NB4 (cell line): ENCODE measurements at regions not wholly inside any gene's neighbourhood (a gene's known extent, or its start where the extent isn't known, plus 50 kb on each side); places are given as distances from the start of the nearest gene placed in this dataset.

Experiments used
- DNase-seq: peaks from one replicate; pipeline ENCODE4 v3.0.0; 2010; ENCODE audit warnings: low read depth
- H3K4me3 ChIP-seq: one replicate; pipeline ENCODE4 v1.5.1; 2011; ENCODE audit warnings: mild to moderate bottlenecking, low read depth, low read length, moderate library complexity
- CTCF ChIP-seq: IDR thresholded peaks from one replicate; pipeline ENCODE4 v1.5.1; 2012; ENCODE audit warnings: low read depth, low read length
- MAX ChIP-seq: IDR thresholded peaks from 2 replicates; pipeline ENCODE4 v1.6.1; 2011; ENCODE audit warnings: low read depth, low read length
- MYC ChIP-seq: IDR thresholded peaks from 2 replicates; pipeline ENCODE4 v1.6.1; 2011; ENCODE audit warnings: low read depth, low read length
- POLR2A ChIP-seq: IDR thresholded peaks from 2 replicates; pipeline ENCODE4 v1.6.1; 2011; ENCODE audit warnings: mild to moderate bottlenecking; ENCODE audit not compliant: insufficient read length; ENCODE audit errors: extremely low read depth

DNA sequence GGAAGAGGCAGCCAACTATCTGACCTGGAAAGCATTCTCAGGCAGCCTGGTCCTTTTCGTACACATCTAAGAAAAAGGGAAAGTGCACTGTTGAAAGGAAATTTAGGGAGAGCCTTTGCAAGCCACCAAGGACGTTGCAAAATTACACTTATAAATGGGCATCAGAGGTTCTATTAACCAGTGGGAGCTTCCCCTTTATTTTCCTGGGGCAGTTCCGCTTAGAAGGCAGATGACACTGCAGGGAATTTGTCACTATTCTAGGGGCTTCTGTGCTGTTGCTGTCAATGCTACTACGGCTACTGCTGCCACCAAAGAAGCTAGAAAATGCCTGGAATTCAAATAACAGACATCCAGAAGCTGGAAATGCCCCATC is 79.6 kb upstream of the AUTS2 start:
- DNase-seq = peak; percentile 40
- H3K4me3 ChIP-seq = no peak overlapping the region
- TF ChIP-seq MAX (no peak), POLR2A (no peak), CTCF (no peak), MYC (no peak)

GRCh38 chr7:69526570-69526969 is 71.7 kb upstream of the AUTS2 start:
- TF ChIP-seq MAX (no peak), MYC (no peak), CTCF (no peak), POLR2A (no peak)
- H3K4me3 ChIP-seq = no peak overlapping the region
- DNase-seq = no peak

GRCh38 chr7:69527706-69528105 is 70.6 kb upstream of the AUTS2 start:
- TF ChIP-seq MYC (no peak), MAX (no peak), POLR2A (no peak), CTCF (no peak)
- no peak for DNase-seq
- H3K4me3 ChIP-seq = no peak overlapping the region

GRCh38 chr7:69531050-69531449 is 67.2 kb upstream of the AUTS2 start:
- TF ChIP-seq MYC (no peak), POLR2A (no peak), CTCF (no peak), MAX (no peak)
- no peak for DNase-seq
- no peak overlapping the region for H3K4me3 ChIP-seq

DNA sequence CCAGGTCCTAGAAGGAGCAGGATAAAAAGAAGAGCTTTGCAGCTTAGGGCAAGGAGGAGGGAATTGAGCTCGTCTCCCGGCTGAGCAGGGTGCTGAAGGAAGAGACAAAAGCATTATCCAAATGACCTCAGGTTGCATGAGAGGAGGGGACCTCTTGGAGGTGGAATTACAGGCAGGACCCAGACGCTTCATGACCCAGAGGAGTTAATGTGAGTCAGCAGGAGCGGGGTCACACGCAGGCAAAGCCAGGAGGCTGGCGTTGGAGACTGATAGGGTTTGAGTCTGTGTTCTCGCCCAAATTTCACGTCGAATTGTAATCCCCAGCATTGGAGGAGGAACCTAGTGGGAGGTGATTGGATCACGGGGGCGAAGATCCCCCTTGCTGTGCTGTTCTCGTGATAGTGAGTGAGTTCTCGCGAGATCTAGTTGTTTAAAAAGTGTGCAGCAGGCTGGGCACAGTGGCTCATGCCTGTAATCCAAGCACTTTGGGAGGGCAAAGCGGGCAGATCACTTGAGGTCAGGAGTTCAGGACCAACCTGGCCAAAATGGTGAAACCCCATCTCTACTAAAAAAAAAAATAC is 63.7 kb upstream of the AUTS2 start:
- no peak overlapping the region for H3K4me3 ChIP-seq
- no peak for DNase-seq

More for the DNA sequence above, 63.7 kb upstream of the AUTS2 start:
- no peak for TF ChIP-seq MAX
- no peak for TF ChIP-seq POLR2A
- TF ChIP-seq CTCF = no peak
- TF ChIP-seq MYC = no peak
